Type B pancreatic cell (in vitro differentiated cells): ENCODE measurements at regions not wholly inside any gene's neighbourhood (a gene's known extent, or its start where the extent isn't known, plus 50 kb on each side); places are given as distances from the start of the nearest gene placed in this dataset.

ENCODE experiments used
- DNase-seq: peaks from one replicate; pipeline ENCODE4 v3.0.0; 2021; ENCODE audit warnings: mixed read lengths; ENCODE audit not compliant: unreplicated experiment; ENCODE audit errors: extremely low spot score
- H3K27ac Mint-ChIP-seq: 2 replicates; pipeline ENCODE4 v1.8.0; 2021; ENCODE audit warnings: mild to moderate bottlenecking, mixed read lengths
- H3K27me3 Mint-ChIP-seq: 2 replicates; pipeline ENCODE4 v1.8.0; 2021; ENCODE audit warnings: mixed read lengths
- H3K36me3 Mint-ChIP-seq: 2 replicates; pipeline ENCODE4 v1.8.0; 2021; ENCODE audit warnings: mixed read lengths
- H3K4me1 Mint-ChIP-seq: one replicate; pipeline ENCODE4 v1.8.0; 2021; ENCODE audit warnings: mixed read lengths; ENCODE audit not compliant: unreplicated experiment
- H3K4me3 Mint-ChIP-seq: 2 replicates; pipeline ENCODE4 v1.8.0; 2021; ENCODE audit warnings: mild to moderate bottlenecking, mixed read lengths
- H3K9me3 Mint-ChIP-seq: 2 replicates; pipeline ENCODE4 v1.8.0; 2021; ENCODE audit warnings: mixed read lengths
- CTCF ChIP-seq: fragments of 200-600 bp; sonication (generic); conservative IDR thresholded peaks from 2 replicates; pipeline ENCODE4 v1.5.0; 2021; ENCODE audit warnings: antibody characterized with exemption, mild to moderate bottlenecking

GRCh38 chr16:55056585-55057401 lies 126.1 kb downstream of the IRX5 start:
- H3K9me3 Mint-ChIP-seq: peaks cover 5% of the 10 kb centered on the region
- TF ChIP-seq CTCF: peak; percentile 72
- peak overlapping the region; percentile 85 for H3K4me3 Mint-ChIP-seq
- peaks cover 73% of the 10 kb centered on the region for H3K27me3 Mint-ChIP-seq
- H3K27ac Mint-ChIP-seq: peak overlapping the region; percentile 17
- H3K36me3 Mint-ChIP-seq: no peaks in the 10 kb centered on the region
- H3K4me1 Mint-ChIP-seq: peaks cover 12% of the 10 kb centered on the region
- peak; percentile 76 for DNase-seq

GRCh38 chr16:55057866-55058265 lies 127.2 kb downstream of the IRX5 start:
- Mint-ChIP-seq H3K36me3 (no peaks in the 10 kb centered on the region), H3K27ac (no peak overlapping the region), H3K4me3 (no peak overlapping the region), H3K4me1 (peaks cover 12% of the 10 kb centered on the region), H3K27me3 (peaks cover 78% of the 10 kb centered on the region), H3K9me3 (peaks cover 5% of the 10 kb centered on the region)
- TF ChIP-seq CTCF: no peak
- no peak for DNase-seq

- Mint-ChIP-seq H3K4me1 (peaks cover 12% of the 10 kb centered on the region), H3K4me3 (no peak overlapping the region), H3K36me3 (no peaks in the 10 kb centered on the region), H3K27me3 (peaks cover 80% of the 10 kb centered on the region), H3K9me3 (peaks cover 9% of the 10 kb centered on the region), H3K27ac (no peak overlapping the region)
- no peak for DNase-seq
- TF ChIP-seq CTCF: no peak
These were observed 127.9 kb downstream of the IRX5 start for GRCh38 chr16:55058576-55058975.

GRCh38 chr16:55059146-55059545 lies 128.5 kb downstream of the IRX5 start:
- peaks cover 12% of the 10 kb centered on the region for H3K4me1 Mint-ChIP-seq
- peaks cover 78% of the 10 kb centered on the region for H3K27me3 Mint-ChIP-seq
- no peak overlapping the region for H3K4me3 Mint-ChIP-seq
- H3K9me3 Mint-ChIP-seq: peaks cover 9% of the 10 kb centered on the region
- no peak for DNase-seq
- H3K27ac Mint-ChIP-seq: no peak overlapping the region
- H3K36me3 Mint-ChIP-seq: no peaks in the 10 kb centered on the region
- TF ChIP-seq CTCF: no peak

GRCh38 chr16:55061126-55061525 lies 130.5 kb downstream of the IRX5 start:
- peaks cover 13% of the 10 kb centered on the region for H3K9me3 Mint-ChIP-seq
- DNase-seq: no peak
- H3K4me1 Mint-ChIP-seq: peaks cover 12% of the 10 kb centered on the region
- peaks cover 66% of the 10 kb centered on the region for H3K27me3 Mint-ChIP-seq
- no peaks in the 10 kb centered on the region for H3K36me3 Mint-ChIP-seq
- H3K27ac Mint-ChIP-seq: no peak overlapping the region
- no peak for TF ChIP-seq CTCF
- H3K4me3 Mint-ChIP-seq: no peak overlapping the region
